Coronary artery (tissue), 2 donors: ENCODE measurements at regions not wholly inside any gene's neighbourhood (a gene's known extent, or its start where the extent isn't known, plus 50 kb on each side); places are given as distances from the start of the nearest gene placed in this dataset.

ENCODE experiments used
- DNase-seq: peaks from one replicate; pipeline ENCODE4 v3.0.0-alpha.2; 2017; ENCODE audit warnings: low spot score
- H3K27ac ChIP-seq, 2 donors: fragments of 200-600 bp; sonication (generic); one replicate each; pipeline ENCODE4 v1.5.1; 2016 to 2019
- H3K4me3 ChIP-seq: fragments of 200-600 bp; sonication (generic); 2 replicates; pipeline ENCODE4 v1.5.1; 2016; ENCODE audit warnings: mild to moderate bottlenecking, moderate library complexity
- TF ChIP-seq, protein P1 (sequence below): fragments of 200-600 bp; sonication (generic); IDR thresholded peaks from one replicate; pipeline ENCODE4 v1.5.1; 2019; ENCODE audit warnings: antibody characterized with exemption

DNA sequence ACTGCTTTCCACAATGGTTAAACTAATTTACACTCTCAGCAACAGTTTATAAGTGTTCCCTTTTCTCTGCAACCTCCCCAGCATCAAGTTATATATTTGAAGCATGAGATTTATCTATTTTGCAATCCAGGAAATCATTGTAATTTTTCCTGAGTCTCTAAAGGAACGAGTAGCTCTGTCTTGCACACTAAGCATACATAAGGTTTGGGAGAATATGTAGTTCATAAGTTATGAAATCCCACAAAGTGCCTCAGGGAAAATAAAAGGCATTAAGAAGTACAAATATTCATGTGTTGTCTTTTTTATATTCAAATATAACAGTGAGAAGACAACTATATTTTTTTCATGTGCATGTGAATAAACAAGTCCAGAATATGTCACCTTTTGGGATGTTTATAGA lies 377.1 kb upstream of the RORB start:
- no peak for DNase-seq
- TF ChIP-seq, protein P1, sequence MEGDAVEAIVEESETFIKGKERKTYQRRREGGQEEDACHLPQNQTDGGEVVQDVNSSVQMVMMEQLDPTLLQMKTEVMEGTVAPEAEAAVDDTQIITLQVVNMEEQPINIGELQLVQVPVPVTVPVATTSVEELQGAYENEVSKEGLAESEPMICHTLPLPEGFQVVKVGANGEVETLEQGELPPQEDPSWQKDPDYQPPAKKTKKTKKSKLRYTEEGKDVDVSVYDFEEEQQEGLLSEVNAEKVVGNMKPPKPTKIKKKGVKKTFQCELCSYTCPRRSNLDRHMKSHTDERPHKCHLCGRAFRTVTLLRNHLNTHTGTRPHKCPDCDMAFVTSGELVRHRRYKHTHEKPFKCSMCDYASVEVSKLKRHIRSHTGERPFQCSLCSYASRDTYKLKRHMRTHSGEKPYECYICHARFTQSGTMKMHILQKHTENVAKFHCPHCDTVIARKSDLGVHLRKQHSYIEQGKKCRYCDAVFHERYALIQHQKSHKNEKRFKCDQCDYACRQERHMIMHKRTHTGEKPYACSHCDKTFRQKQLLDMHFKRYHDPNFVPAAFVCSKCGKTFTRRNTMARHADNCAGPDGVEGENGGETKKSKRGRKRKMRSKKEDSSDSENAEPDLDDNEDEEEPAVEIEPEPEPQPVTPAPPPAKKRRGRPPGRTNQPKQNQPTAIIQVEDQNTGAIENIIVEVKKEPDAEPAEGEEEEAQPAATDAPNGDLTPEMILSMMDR, result no peak
- H3K27ac ChIP-seq, result no peak overlapping the region
- no peak overlapping the region for H3K4me3 ChIP-seq

DNA sequence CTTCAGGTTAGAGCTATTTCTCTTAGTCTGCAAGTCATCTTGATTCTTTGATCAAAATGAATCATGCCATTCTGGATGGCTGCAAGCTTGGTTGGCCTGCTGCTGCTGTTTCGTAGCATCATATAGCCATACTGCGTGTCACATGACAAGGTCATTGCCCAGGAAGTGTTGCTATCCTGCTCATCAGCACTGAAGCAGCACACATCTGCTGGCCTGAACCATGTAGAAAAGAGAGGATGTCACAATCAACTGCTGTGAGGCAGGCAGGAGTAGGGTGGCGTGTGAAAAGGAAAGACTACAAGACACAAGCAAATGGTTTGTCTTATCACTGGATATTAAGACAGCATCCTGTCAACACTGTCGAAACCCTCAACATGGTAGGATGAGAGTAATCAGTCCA lies 376.7 kb upstream of the RORB start:
- no peak for DNase-seq
- no peak overlapping the region for H3K27ac ChIP-seq
- H3K4me3 ChIP-seq, result no peak overlapping the region
- TF ChIP-seq, protein P1, result no peak

DNA sequence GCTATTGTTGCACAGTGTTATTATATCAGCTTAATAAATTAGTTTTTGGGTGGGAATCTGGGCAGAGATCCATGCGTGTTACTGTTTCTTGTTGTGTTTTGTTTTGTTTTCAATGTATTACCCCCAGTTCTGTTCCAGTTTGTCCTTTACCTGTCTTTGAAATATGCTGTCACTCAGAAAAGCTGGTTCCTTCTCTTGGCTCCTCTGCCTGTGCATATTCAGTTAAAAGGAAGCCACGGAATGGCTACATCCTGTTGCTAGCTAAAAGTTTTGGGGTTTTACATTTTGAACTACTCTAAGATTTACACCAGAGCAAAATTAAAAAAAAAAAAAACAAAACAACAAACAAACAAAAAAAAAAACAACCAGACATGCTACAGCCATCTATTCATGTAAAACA lies 374.9 kb upstream of the RORB start:
- no peak overlapping the region for H3K27ac ChIP-seq
- no peak for DNase-seq
- H3K4me3 ChIP-seq, result no peak overlapping the region
- TF ChIP-seq, protein P1, result no peak

DNA sequence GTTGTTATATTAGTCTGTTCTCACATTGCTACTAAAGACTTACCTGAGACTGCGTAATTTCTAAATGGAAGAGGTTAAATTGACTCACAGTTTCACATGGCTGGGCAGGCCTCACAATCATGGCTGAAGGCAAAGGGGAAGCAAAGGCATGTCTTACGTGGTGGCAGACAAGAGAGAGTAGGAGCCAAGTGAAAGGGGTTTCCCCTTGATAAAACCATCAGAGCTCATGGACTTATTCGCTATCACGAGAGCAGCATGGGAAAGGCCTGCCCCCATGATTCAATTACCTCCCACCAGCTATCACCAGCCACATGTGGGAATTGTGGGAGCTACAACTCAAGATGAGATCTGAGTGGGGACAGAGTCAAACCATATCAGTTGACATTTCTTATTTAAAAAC lies 374.5 kb upstream of the RORB start:
- no peak overlapping the region for H3K27ac ChIP-seq
- TF ChIP-seq, protein P1, result no peak
- H3K4me3 ChIP-seq, result no peak overlapping the region
- DNase-seq, result no peak

DNA sequence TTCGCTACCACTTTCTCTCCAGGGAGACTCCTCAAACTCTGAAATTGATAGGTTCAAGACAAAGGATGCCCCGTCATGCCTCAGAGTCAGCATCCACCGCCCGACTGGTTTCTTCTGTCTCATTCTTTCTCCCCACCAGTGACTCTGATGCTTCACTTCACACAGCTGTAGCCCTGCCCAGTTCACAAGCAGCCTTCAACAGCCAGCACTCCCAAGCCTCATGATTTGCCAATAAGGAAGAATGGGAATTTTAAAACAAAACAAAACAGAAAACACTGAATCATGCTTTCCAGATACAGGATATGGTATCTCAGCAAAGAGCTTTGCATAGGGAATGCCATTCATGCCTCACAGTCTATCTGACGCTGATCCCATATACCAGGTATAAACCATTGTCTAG lies 371.2 kb upstream of the RORB start:
- Histone ChIP-seq H3K27ac (no peak overlapping the region), H3K4me3 (no peak overlapping the region)
- DNase-seq, result no peak
- TF ChIP-seq, protein P1, result no peak

DNA sequence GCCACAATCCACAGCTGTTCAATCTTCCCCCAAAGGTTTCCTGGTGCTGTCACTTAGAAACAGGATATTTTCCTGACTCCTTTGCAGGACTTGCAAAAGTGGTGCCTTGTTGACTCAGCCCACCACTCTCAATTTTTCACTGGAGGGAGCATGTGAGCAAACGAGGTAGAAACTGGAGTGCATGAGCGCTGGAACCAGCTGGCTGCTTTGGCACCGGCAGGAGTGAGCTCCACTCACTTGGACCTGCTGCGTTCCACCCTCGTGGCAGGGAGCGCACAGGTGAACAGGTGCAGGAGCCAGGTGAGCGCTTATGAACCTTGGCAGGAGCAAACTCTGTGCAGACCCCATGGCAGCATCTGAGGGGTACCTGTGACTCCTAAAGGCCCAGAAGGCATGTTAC lies 364.1 kb upstream of the RORB start:
- TF ChIP-seq, protein P1, result no peak
- Histone ChIP-seq H3K4me3 (no peak overlapping the region), H3K27ac (no peak overlapping the region)
- DNase-seq, result no peak

DNA sequence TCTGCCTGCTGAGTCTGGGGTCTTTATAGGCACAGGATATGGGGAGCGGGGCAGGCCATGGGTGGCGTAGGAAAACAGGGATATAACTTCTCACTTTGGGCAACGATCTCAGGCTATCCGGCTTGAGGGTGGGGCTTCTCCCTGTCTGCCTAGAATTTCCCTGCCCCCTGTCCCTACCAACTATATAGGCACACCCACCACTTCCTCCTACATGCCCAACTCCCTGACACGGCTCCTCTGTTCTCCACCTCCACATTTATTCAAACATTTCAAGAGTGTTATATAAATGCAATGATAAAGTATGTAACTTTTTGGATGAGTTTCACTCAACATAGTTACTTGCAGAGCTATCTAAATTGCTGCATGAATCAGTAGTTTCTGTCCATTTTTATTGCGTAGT lies 363.2 kb upstream of the RORB start:
- TF ChIP-seq, protein P1, result no peak
- DNase-seq, result no peak
- Histone ChIP-seq H3K27ac (no peak overlapping the region), H3K4me3 (no peak overlapping the region)
